Endodermal cell (in vitro differentiated cells): ENCODE measurements at regions not wholly inside any gene's neighbourhood (a gene's known extent, or its start where the extent isn't known, plus 50 kb on each side); places are given as distances from the start of the nearest gene placed in this dataset.

Experiments used
- DNase-seq: peaks from one replicate; pipeline ENCODE4 v3.0.0-alpha.2; 2017
- H3K27ac ChIP-seq: 2 replicates; pipeline ENCODE4 v1.5.1; 2013; ENCODE audit warnings: mild to moderate bottlenecking, low read depth, low read length, moderate library complexity
- H3K27me3 ChIP-seq: 2 replicates; pipeline ENCODE4 v1.6.1; 2013; ENCODE audit warnings: mild to moderate bottlenecking, low read length, moderate library complexity; ENCODE audit not compliant: insufficient read depth, control insufficient read depth, poor library complexity, severe bottlenecking
- H3K36me3 ChIP-seq: 2 replicates; pipeline ENCODE4 v1.7.0; 2013; ENCODE audit warnings: mild to moderate bottlenecking, low read length, moderate library complexity; ENCODE audit not compliant: control insufficient read depth, insufficient read depth
- H3K4me1 ChIP-seq: one replicate; pipeline ENCODE4 v1.7.0; 2013; ENCODE audit warnings: low read length; ENCODE audit not compliant: control insufficient read depth, insufficient read depth
- H3K4me3 ChIP-seq: 2 replicates; pipeline ENCODE4 v1.5.1; 2013; ENCODE audit warnings: mild to moderate bottlenecking, low read length, moderate library complexity
- H3K9ac ChIP-seq: 2 replicates; pipeline ENCODE4 v1.6.1; 2013; ENCODE audit warnings: mild to moderate bottlenecking, low read length, moderate library complexity; ENCODE audit not compliant: poor library complexity, severe bottlenecking; ENCODE audit errors: extremely low read depth
- H3K9me3 ChIP-seq: 2 replicates; pipeline ENCODE4 v1.6.1; 2013; ENCODE audit warnings: mild to moderate bottlenecking, low read length, moderate library complexity; ENCODE audit not compliant: control insufficient read depth
- H3K27ac Mint-ChIP-seq: 2 replicates; pipeline ENCODE4 v1.8.0; 2020; ENCODE audit warnings: mixed read lengths
- H3K27me3 Mint-ChIP-seq: 2 replicates; pipeline ENCODE4 v1.8.0; 2021; ENCODE audit warnings: mild to moderate bottlenecking, mixed read lengths; ENCODE audit not compliant: insufficient read depth
- H3K36me3 Mint-ChIP-seq: 2 replicates; pipeline ENCODE4 v1.8.0; 2020; ENCODE audit warnings: low read depth, mixed read lengths
- H3K4me1 Mint-ChIP-seq: 2 replicates; pipeline ENCODE4 v1.8.0; 2020; ENCODE audit warnings: mixed read lengths
- H3K4me3 Mint-ChIP-seq: 2 replicates; pipeline ENCODE4 v1.8.0; 2020; ENCODE audit warnings: mild to moderate bottlenecking, moderate library complexity, mixed read lengths
- H3K9me3 Mint-ChIP-seq: 2 replicates; pipeline ENCODE4 v1.8.0; 2020; ENCODE audit warnings: mild to moderate bottlenecking, mixed read lengths
- whole genome bisulfite sequencing, 2 experiments: methylation state at CpG; one replicate each; pipeline versions ENCODE4 v1.1.5 to v1.1.7; 2013; ENCODE audit warnings: missing lambda C conversion rate in 2 of 2, mixed read lengths in 1 of 2; ENCODE audit not compliant: insufficient coverage in 1 of 2, insufficient read length in 1 of 2; 5-methylcytosine and 5-hydroxymethylcytosine counted together
- TF ChIP-seq, protein P1 (sequence below): fragments of 200-600 bp; sonication (generic); conservative IDR thresholded peaks from 2 replicates; pipeline ENCODE4 v1.5.0; 2021; ENCODE audit warnings: antibody characterized with exemption, mild to moderate bottlenecking

DNA sequence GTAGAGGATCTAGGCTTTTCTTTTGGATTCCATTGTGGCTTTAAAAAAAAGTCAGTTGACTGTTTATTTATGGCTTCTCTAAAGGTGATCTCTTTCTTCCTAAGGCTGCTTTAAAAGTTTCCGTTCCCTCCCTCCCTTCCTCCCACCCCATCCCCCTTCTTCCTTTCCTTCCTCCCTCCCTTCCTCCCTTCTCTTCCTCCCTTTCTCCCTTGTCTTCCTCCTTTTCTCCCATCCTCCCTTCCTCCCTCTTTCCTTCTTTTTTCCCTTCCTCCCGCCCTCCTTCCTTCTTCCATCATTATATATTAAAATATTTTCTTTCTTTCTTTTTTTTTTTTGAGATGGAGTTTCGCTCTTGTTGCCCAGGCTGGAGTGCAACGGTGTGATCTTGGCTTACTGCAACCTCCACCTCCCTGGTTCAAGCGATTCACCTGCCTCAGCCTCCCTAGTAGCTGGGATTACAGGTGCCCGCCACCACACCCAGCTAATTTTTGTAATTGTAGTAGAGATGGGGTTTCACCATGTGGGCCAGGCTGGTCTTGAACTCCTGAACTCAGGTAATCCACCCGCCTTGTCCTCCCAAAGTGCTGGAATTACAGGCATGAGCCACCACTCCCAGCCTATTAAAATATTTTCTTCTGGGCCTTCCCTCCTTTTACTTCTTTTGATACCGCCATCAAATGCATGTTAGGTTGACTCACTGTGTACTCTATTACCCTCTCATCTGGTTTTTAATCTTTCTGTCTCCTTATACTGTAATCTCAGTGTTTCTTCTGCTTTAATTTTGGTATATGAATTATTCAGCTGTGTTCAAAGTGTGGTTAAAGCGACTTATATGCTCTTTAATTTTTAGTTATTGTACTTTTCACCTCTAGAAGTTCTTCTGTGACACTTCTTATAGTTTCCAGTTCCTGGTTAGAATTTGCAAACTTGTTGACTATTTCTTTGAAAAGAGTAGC is 59.2 kb upstream of the ATP5PO start:
- 90 to 100% methylated on average over 3 to 7 of the region's 9 CpGs for WGBS, 2 experiments
- H3K4me3 ChIP-seq, result no peak overlapping the region
- Mint-ChIP-seq H3K27me3 (no peaks in the 10 kb centered on the region), H3K4me1 (peaks cover 31% of the 10 kb centered on the region), H3K9me3 (no peaks in the 10 kb centered on the region), H3K27ac (no peak overlapping the region), H3K4me3 (no peak overlapping the region), H3K36me3 (peaks cover 2% of the 10 kb centered on the region)
- H3K9ac ChIP-seq, result no peak overlapping the region
- TF ChIP-seq, protein P1, sequence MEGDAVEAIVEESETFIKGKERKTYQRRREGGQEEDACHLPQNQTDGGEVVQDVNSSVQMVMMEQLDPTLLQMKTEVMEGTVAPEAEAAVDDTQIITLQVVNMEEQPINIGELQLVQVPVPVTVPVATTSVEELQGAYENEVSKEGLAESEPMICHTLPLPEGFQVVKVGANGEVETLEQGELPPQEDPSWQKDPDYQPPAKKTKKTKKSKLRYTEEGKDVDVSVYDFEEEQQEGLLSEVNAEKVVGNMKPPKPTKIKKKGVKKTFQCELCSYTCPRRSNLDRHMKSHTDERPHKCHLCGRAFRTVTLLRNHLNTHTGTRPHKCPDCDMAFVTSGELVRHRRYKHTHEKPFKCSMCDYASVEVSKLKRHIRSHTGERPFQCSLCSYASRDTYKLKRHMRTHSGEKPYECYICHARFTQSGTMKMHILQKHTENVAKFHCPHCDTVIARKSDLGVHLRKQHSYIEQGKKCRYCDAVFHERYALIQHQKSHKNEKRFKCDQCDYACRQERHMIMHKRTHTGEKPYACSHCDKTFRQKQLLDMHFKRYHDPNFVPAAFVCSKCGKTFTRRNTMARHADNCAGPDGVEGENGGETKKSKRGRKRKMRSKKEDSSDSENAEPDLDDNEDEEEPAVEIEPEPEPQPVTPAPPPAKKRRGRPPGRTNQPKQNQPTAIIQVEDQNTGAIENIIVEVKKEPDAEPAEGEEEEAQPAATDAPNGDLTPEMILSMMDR, result no peak
- no peaks in the 10 kb centered on the region for H3K36me3 ChIP-seq
- H3K4me1 ChIP-seq, result no peaks in the 10 kb centered on the region
- H3K27ac ChIP-seq, result no peak overlapping the region
- no peaks in the 10 kb centered on the region for H3K27me3 ChIP-seq
- H3K9me3 ChIP-seq, result no peaks in the 10 kb centered on the region
- no peak for DNase-seq

GRCh38 chr21:33973268-33973667 is 57.7 kb upstream of the ATP5PO start:
- WGBS, 2 experiments, result 60 to 87% methylated on average over 2 to 5 of the region's 5 CpGs
- no peaks in the 10 kb centered on the region for H3K9me3 Mint-ChIP-seq
- Histone ChIP-seq H3K4me3 (no peak overlapping the region), H3K27ac (no peak overlapping the region), H3K27me3 (no peaks in the 10 kb centered on the region), H3K36me3 (no peaks in the 10 kb centered on the region), H3K4me1 (no peaks in the 10 kb centered on the region), H3K9ac (no peak overlapping the region), H3K9me3 (no peaks in the 10 kb centered on the region)
- no peak overlapping the region for H3K27ac Mint-ChIP-seq
- TF ChIP-seq, protein P1, result no peak
- DNase-seq, result no peak
- peaks cover 31% of the 10 kb centered on the region for H3K4me1 Mint-ChIP-seq
- H3K27me3 Mint-ChIP-seq, result no peaks in the 10 kb centered on the region
- H3K36me3 Mint-ChIP-seq, result peaks cover 6% of the 10 kb centered on the region
- H3K4me3 Mint-ChIP-seq, result no peak overlapping the region

- Histone ChIP-seq H3K36me3 (no peaks in the 10 kb centered on the region), H3K27ac (no peak overlapping the region), H3K9ac (no peak overlapping the region), H3K27me3 (no peaks in the 10 kb centered on the region), H3K4me1 (no peaks in the 10 kb centered on the region), H3K9me3 (no peaks in the 10 kb centered on the region), H3K4me3 (no peak overlapping the region)
- TF ChIP-seq, protein P1, result no peak
- no peak for DNase-seq
- Mint-ChIP-seq H3K27ac (no peak overlapping the region), H3K4me3 (no peak overlapping the region), H3K36me3 (peaks cover 6% of the 10 kb centered on the region), H3K27me3 (no peaks in the 10 kb centered on the region), H3K9me3 (no peaks in the 10 kb centered on the region), H3K4me1 (peaks cover 35% of the 10 kb centered on the region)
- WGBS, 2 experiments, result 92% methylated on average over 4 to 5 of the region's 5 CpGs
Observed at GRCh38 chr21:33972539-33972938, 56.9 kb upstream of the ATP5PO start.
